PC-3 (cell line): ENCODE measurements at regions not wholly inside any gene's neighbourhood (a gene's known extent, or its start where the extent isn't known, plus 50 kb on each side); places are given as distances from the start of the nearest gene placed in this dataset.

Source experiments
- EZH2phosphoT487 ChIP-seq: fragments of 300-600 bp; sonication (generic); IDR thresholded peaks from 2 replicates; pipeline ENCODE4 v1.6.1; 2018; ENCODE audit warnings: mild to moderate bottlenecking, antibody characterized with exemption, low read length, borderline replicate concordance
- TF ChIP-seq, protein P1 (sequence below): fragments of 300-600 bp; sonication (generic); conservative IDR thresholded peaks from 2 replicates; pipeline ENCODE4 v1.5.1; 2017; ENCODE audit warnings: antibody characterized with exemption, low read depth, mild to moderate bottlenecking, low read length

- TF ChIP-seq, protein P1, sequence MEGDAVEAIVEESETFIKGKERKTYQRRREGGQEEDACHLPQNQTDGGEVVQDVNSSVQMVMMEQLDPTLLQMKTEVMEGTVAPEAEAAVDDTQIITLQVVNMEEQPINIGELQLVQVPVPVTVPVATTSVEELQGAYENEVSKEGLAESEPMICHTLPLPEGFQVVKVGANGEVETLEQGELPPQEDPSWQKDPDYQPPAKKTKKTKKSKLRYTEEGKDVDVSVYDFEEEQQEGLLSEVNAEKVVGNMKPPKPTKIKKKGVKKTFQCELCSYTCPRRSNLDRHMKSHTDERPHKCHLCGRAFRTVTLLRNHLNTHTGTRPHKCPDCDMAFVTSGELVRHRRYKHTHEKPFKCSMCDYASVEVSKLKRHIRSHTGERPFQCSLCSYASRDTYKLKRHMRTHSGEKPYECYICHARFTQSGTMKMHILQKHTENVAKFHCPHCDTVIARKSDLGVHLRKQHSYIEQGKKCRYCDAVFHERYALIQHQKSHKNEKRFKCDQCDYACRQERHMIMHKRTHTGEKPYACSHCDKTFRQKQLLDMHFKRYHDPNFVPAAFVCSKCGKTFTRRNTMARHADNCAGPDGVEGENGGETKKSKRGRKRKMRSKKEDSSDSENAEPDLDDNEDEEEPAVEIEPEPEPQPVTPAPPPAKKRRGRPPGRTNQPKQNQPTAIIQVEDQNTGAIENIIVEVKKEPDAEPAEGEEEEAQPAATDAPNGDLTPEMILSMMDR = no peak
- no peak for TF ChIP-seq EZH2phosphoT487
Measured at GRCh38 chr6:113363048-113363798, 493.9 kb upstream of the MARCKS start.
